ENCODE measurements at regions not wholly inside any gene's neighbourhood (a gene's known extent, or its start where the extent isn't known, plus 50 kb on each side); places are given as distances from the start of the nearest gene placed in this dataset.

DNA sequence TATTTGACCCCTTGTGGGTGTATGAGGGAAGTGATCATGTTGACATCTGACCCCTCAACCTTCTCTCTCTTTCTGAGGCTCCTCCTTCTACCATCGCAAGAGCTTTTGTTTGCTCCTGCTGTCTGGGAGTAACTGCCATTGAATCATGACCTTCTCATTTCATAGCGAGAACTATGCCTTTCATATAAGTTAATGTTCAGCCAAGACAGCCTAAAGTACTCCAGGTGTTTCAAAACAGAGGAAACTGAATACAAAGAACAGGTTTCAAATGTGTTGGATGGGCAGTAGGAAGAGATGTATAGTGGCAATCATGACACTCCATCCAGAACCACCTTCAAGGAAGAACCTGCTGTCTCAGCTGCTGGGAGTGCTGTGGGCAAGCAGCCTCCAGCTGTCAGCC lies 403.1 kb downstream of the MID1IP1 start:
- Histone ChIP-seq H3K4me1 (ENCODE audit: control insufficient read depth, extremely low read depth, insufficient read depth, low read length) (peaks cover 15% of the 10 kb centered on the region), H3K9me1 (ENCODE audit: control insufficient read depth, extremely low read depth, insufficient read depth, low read length) (no peaks in the 10 kb centered on the region), H3K4me3 (ENCODE audit: control insufficient read depth in 2 of 3, extremely low read depth in 1 of 3, insufficient read depth in 2 of 3, low read depth in 1 of 3, low read length in 3 of 3) (no peak overlapping the region), H3K4me2 (ENCODE audit: control insufficient read depth, extremely low read depth, insufficient read depth, low read depth, low read length) (no peak overlapping the region), H3K36me3 (ENCODE audit: control insufficient read depth in 2 of 2, extremely low read depth in 1 of 2, insufficient read depth in 2 of 2, low read length in 2 of 2) (no peaks in the 10 kb centered on the region), H3K27me3 (ENCODE audit: control insufficient read depth, extremely low read depth, insufficient read depth, low read length) (no peaks in the 10 kb centered on the region), H2AFZ (ENCODE audit: control insufficient read depth, low read length) (no peak overlapping the region), H3K9ac (ENCODE audit: control insufficient read depth, extremely low read depth, insufficient read depth, low read length) (no peak overlapping the region), H3K27ac (ENCODE audit: control insufficient read depth, insufficient read depth, low read length) (no peak overlapping the region), H3K79me2 (ENCODE audit: control insufficient read depth, insufficient read depth, low read length) (no peaks in the 10 kb centered on the region), H4K20me1 (ENCODE audit: control insufficient read depth, extremely low read depth, insufficient read depth, low read length) (no peaks in the 10 kb centered on the region), H3K9me3 (ENCODE audit: control insufficient read depth, low read depth, low read length) (no peaks in the 10 kb centered on the region)
- TF ChIP-seq EZH2 (IDR thresholded peaks at IDR 0.05; ENCODE audit: low read length): no peak
- TF ChIP-seq, protein P1, sequence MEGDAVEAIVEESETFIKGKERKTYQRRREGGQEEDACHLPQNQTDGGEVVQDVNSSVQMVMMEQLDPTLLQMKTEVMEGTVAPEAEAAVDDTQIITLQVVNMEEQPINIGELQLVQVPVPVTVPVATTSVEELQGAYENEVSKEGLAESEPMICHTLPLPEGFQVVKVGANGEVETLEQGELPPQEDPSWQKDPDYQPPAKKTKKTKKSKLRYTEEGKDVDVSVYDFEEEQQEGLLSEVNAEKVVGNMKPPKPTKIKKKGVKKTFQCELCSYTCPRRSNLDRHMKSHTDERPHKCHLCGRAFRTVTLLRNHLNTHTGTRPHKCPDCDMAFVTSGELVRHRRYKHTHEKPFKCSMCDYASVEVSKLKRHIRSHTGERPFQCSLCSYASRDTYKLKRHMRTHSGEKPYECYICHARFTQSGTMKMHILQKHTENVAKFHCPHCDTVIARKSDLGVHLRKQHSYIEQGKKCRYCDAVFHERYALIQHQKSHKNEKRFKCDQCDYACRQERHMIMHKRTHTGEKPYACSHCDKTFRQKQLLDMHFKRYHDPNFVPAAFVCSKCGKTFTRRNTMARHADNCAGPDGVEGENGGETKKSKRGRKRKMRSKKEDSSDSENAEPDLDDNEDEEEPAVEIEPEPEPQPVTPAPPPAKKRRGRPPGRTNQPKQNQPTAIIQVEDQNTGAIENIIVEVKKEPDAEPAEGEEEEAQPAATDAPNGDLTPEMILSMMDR (optimal IDR thresholded peaks at IDR 0.05 in 1 of 3, IDR thresholded peaks at IDR 0.05 in 1 of 3, conservative IDR thresholded peaks at IDR 0.05 in 1 of 3; ENCODE audit: extremely low read depth in 1 of 3, insufficient read depth in 2 of 3, low read length in 3 of 3): no peak
- no peak for FAIRE-seq
- DNase-seq (ENCODE audit: low read depth, low spot score): no peak
- dilution Hi-C loops (cut with MboI; ENCODE audit: extremely low pct_ligation_motif_present, low sequenced_read_pairs): no loop called here

DNA sequence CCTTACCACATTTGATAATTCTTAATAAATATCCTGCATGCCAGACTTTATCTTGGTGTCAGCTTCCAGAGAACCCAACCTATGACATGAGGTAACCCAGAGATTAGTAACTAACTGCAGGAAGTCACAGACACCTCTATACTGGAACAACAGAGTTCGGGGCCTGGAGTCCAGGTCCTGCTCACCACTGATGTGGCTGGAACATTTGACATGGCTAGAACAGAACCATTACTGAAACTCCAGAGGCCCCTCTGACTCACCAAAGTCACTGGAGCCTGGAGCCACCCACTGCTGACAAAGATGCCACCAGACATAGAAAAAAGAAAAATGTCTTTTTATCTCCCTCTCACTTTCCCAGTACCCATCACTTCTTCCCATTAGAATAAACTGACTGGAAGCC lies 403.7 kb downstream of the MID1IP1 start:
- Histone ChIP-seq H3K4me1 (ENCODE audit: control insufficient read depth, extremely low read depth, insufficient read depth, low read length) (peaks cover 15% of the 10 kb centered on the region), H3K79me2 (ENCODE audit: control insufficient read depth, insufficient read depth, low read length) (no peaks in the 10 kb centered on the region), H3K27ac (ENCODE audit: control insufficient read depth, insufficient read depth, low read length) (no peak overlapping the region), H3K27me3 (ENCODE audit: control insufficient read depth, extremely low read depth, insufficient read depth, low read length) (no peaks in the 10 kb centered on the region), H3K4me3 (ENCODE audit: control insufficient read depth in 2 of 3, extremely low read depth in 1 of 3, insufficient read depth in 2 of 3, low read depth in 1 of 3, low read length in 3 of 3) (no peak overlapping the region), H3K9ac (ENCODE audit: control insufficient read depth, extremely low read depth, insufficient read depth, low read length) (no peak overlapping the region), H4K20me1 (ENCODE audit: control insufficient read depth, extremely low read depth, insufficient read depth, low read length) (no peaks in the 10 kb centered on the region), H3K9me3 (ENCODE audit: control insufficient read depth, low read depth, low read length) (no peaks in the 10 kb centered on the region), H2AFZ (ENCODE audit: control insufficient read depth, low read length) (no peak overlapping the region), H3K9me1 (ENCODE audit: control insufficient read depth, extremely low read depth, insufficient read depth, low read length) (no peaks in the 10 kb centered on the region), H3K4me2 (ENCODE audit: control insufficient read depth, extremely low read depth, insufficient read depth, low read depth, low read length) (no peak overlapping the region), H3K36me3 (ENCODE audit: control insufficient read depth in 2 of 2, extremely low read depth in 1 of 2, insufficient read depth in 2 of 2, low read length in 2 of 2) (no peaks in the 10 kb centered on the region)
- DNase-seq (ENCODE audit: low read depth, low spot score): no peak
- dilution Hi-C loops (cut with MboI; ENCODE audit: extremely low pct_ligation_motif_present, low sequenced_read_pairs): no loop called here
- no peak for FAIRE-seq
- TF ChIP-seq, protein P1 (optimal IDR thresholded peaks at IDR 0.05 in 1 of 3, IDR thresholded peaks at IDR 0.05 in 1 of 3, conservative IDR thresholded peaks at IDR 0.05 in 1 of 3; ENCODE audit: extremely low read depth in 1 of 3, insufficient read depth in 2 of 3, low read length in 3 of 3): no peak
- TF ChIP-seq EZH2 (IDR thresholded peaks at IDR 0.05; ENCODE audit: low read length): no peak

All from keratinocyte (primary cell).